ENCODE measurements at regions not wholly inside any gene's neighbourhood (a gene's known extent, or its start where the extent isn't known, plus 50 kb on each side); places are given as distances from the start of the nearest gene placed in this dataset.
A peak's percentile ranks its signal among the peaks of the same experiment; 100 is the strongest.

DNA sequence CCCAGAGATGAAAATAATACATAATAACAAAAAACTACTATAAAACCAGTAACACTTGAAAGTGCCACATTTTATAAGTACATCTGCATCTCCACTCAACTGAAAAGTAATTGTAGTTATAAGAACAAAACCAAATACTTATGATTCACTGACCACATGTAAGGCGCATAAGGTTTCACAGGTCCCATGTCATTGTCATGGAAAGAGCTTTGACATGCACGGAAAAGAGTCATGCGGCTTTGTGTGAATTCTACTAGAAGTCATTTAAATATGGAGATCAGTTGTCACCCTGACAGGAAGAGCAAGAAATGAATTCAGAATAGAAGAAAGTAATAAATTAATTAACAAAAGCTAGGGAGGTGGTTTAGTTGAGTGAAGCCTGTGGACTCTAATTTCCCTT is 459.1 kb downstream of the CDH2 start:
- Mint-ChIP-seq H3K27me3 (no peaks in the 10 kb centered on the region), H3K9me3 (ENCODE audit: low read depth) (no peaks in the 10 kb centered on the region), H3K36me3 (ENCODE audit: insufficient read depth) (no peaks in the 10 kb centered on the region), H3K27ac (no peak overlapping the region), H3K4me3 (ENCODE audit: low read depth) (no peak overlapping the region), H3K4me1 (ENCODE audit: low read depth) (peaks cover 8% of the 10 kb centered on the region)
- DNase-seq (ENCODE audit: low spot score, unreplicated experiment) = no peak
- TF ChIP-seq, protein P1, sequence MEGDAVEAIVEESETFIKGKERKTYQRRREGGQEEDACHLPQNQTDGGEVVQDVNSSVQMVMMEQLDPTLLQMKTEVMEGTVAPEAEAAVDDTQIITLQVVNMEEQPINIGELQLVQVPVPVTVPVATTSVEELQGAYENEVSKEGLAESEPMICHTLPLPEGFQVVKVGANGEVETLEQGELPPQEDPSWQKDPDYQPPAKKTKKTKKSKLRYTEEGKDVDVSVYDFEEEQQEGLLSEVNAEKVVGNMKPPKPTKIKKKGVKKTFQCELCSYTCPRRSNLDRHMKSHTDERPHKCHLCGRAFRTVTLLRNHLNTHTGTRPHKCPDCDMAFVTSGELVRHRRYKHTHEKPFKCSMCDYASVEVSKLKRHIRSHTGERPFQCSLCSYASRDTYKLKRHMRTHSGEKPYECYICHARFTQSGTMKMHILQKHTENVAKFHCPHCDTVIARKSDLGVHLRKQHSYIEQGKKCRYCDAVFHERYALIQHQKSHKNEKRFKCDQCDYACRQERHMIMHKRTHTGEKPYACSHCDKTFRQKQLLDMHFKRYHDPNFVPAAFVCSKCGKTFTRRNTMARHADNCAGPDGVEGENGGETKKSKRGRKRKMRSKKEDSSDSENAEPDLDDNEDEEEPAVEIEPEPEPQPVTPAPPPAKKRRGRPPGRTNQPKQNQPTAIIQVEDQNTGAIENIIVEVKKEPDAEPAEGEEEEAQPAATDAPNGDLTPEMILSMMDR (IDR thresholded peaks at IDR 0.05; ENCODE audit: unreplicated experiment) = no peak

DNA sequence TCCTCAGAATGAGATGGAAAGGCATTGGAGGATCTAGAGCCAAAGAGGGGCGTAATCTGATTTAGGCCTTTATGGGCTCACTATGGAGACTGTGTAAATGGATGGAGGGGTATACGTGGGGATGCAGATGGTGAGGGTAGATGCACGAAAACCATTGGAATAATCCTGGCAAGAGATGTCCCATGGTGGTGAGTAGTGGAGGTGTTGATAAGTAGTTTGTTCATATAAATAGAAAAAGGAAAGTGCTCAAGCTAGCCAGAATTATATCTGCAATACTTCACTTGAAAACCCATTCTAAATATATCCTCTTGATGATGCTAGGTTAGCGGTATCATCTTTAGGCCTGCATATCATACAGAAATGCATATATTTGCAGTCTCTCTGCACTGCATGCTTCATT is 459.7 kb downstream of the CDH2 start:
- TF ChIP-seq, protein P1 (IDR thresholded peaks at IDR 0.05; ENCODE audit: unreplicated experiment) = no peak
- Mint-ChIP-seq H3K4me1 (ENCODE audit: low read depth) (peaks cover 11% of the 10 kb centered on the region), H3K27ac (no peak overlapping the region), H3K27me3 (no peaks in the 10 kb centered on the region), H3K36me3 (ENCODE audit: insufficient read depth) (no peaks in the 10 kb centered on the region), H3K4me3 (ENCODE audit: low read depth) (no peak overlapping the region), H3K9me3 (ENCODE audit: low read depth) (no peaks in the 10 kb centered on the region)
- DNase-seq (ENCODE audit: low spot score, unreplicated experiment) = no peak

DNA sequence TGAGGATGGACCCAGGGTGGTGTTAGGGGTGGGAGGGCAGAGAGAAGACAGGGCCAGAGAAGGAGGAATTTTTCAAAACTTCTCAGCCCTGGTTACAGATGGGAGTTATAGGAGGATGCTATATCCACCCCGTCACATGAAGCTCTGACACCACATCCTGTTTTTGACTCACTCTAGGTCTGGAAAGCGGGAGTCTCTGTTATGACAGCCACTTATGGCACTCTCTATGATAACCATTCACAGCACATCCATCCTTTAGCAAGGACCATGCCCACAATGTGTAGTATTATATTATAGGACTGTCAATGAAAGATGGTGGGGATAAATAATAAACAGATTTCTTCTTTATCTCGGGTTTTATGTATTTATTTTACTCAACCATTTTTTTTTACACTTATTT is 461.2 kb downstream of the CDH2 start:
- no peak overlapping the region for H3K27ac Mint-ChIP-seq
- H3K27me3 Mint-ChIP-seq = no peaks in the 10 kb centered on the region
- no peak overlapping the region for H3K4me3 Mint-ChIP-seq (ENCODE audit: low read depth)

DNA sequence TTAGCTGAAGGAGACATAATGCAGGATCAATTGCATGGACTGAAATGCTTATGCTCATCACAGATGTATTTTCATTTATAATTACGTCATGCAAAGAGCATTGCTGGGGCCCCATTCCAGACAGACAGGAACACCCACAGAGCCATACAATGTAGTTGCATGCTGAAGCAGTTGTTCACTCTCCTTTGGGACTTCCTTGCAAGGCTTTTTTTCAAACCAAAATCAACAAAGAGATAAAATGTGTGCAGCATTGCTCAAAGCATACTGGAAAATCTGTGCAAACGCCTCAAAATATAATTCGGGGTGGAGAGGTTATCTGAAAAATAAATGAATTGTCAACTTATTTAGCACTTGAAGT is 463.2 kb downstream of the CDH2 start:
- H3K9me3 Mint-ChIP-seq (ENCODE audit: low read depth) = peaks cover under 1% of the 10 kb centered on the region
- H3K4me3 Mint-ChIP-seq (ENCODE audit: low read depth) = no peak overlapping the region
- peaks cover 19% of the 10 kb centered on the region for H3K4me1 Mint-ChIP-seq (ENCODE audit: low read depth)
- no peaks in the 10 kb centered on the region for H3K36me3 Mint-ChIP-seq (ENCODE audit: insufficient read depth)
- TF ChIP-seq, protein P1 (IDR thresholded peaks at IDR 0.05; ENCODE audit: unreplicated experiment) = no peak
- H3K27me3 Mint-ChIP-seq = no peaks in the 10 kb centered on the region
- no peak overlapping the region for H3K27ac Mint-ChIP-seq
- DNase-seq (ENCODE audit: low spot score, unreplicated experiment) = no peak

More for the DNA sequence above, 461.2 kb downstream of the CDH2 start:
- H3K4me1 Mint-ChIP-seq (ENCODE audit: low read depth) = peaks cover 19% of the 10 kb centered on the region
- H3K9me3 Mint-ChIP-seq (ENCODE audit: low read depth) = no peaks in the 10 kb centered on the region
- H3K36me3 Mint-ChIP-seq (ENCODE audit: insufficient read depth) = no peaks in the 10 kb centered on the region
- DNase-seq (ENCODE audit: low spot score, unreplicated experiment) = no peak
- TF ChIP-seq, protein P1 (IDR thresholded peaks at IDR 0.05; ENCODE audit: unreplicated experiment) = no peak

DNA sequence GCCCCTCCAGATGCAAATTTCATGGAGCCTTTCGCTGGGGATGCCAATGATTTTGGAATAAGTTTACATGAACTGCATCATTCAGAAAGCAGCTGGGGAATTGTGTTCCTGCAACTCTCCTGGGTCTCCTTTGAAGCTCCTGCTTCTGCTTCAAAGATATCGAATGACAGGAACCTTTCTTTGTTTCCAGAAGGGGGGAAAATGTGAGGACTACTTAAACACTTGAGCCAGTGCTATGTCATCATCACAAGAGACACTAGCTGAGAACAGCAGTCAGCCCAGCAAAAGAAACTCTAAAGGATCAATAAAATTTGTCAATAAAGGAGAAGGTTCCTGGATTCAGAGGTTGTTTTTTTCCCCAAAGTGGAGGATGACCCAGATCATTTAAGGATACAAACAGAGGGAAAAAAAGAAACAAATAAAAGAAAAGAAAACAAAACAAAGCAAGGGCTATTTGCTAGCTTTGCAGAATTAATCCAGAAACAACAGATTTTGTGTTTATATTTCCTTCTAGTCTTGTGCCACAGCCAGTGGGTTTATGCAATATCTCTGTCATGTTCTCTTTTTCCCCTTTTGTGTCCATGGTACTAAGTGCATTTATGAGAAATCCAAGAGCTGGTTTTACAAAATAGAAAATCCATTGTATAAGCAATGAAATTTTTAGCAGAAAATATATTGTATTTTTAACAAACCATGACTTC is 463.7 kb downstream of the CDH2 start:
- Mint-ChIP-seq H3K36me3 (ENCODE audit: insufficient read depth) (no peaks in the 10 kb centered on the region), H3K9me3 (ENCODE audit: low read depth) (peaks cover 3% of the 10 kb centered on the region), H3K4me3 (ENCODE audit: low read depth) (no peak overlapping the region), H3K27ac (peak overlapping the region; percentile 69), H3K4me1 (ENCODE audit: low read depth) (peaks cover 19% of the 10 kb centered on the region), H3K27me3 (no peaks in the 10 kb centered on the region)
- TF ChIP-seq, protein P1 (IDR thresholded peaks at IDR 0.05; ENCODE audit: unreplicated experiment) = no peak
- DNase-seq (ENCODE audit: low spot score, unreplicated experiment) = no peak
